RWPE2 (cell line): ENCODE measurements at regions not wholly inside any gene's neighbourhood (a gene's known extent, or its start where the extent isn't known, plus 50 kb on each side); places are given as distances from the start of the nearest gene placed in this dataset.
"Not testable (repeated sequence)": the region's sequence is repeated elsewhere in the genome, so short reads cannot be mapped to it uniquely, and the experiment has no call there.

Source experiments
- ATAC-seq: fragments of 200-7000 bp; cut with Tn5 transposase; 3 replicates; pipeline ENCODE4 v1.9.1; 2021; ENCODE audit warnings: low read depth
- DNase-seq: peaks from one replicate; pipeline ENCODE4 v3.0.0-alpha.2; 2020; ENCODE audit warnings: low spot score
- H3K27ac ChIP-seq: fragments of 450-650 bp; 2 replicates; pipeline ENCODE4 v1.5.1; 2017; ENCODE audit warnings: mild to moderate bottlenecking; ENCODE audit not compliant: poor library complexity, severe bottlenecking
- H3K27me3 ChIP-seq: fragments of 250-450 bp; sonication (Bioruptor Pico); 2 replicates; pipeline ENCODE4 v1.5.1; 2021; ENCODE audit warnings: mild to moderate bottlenecking, moderate library complexity; ENCODE audit not compliant: insufficient read depth, poor library complexity, severe bottlenecking
- H3K36me3 ChIP-seq: fragments of 250-450 bp; sonication (Bioruptor Pico); 2 replicates; pipeline ENCODE4 v1.5.1; 2020; ENCODE audit warnings: low read depth, mild to moderate bottlenecking, moderate library complexity
- H3K4me1 ChIP-seq: fragments of 250-450 bp; sonication (Bioruptor Pico); 2 replicates; pipeline ENCODE4 v1.5.1; 2021; ENCODE audit warnings: mild to moderate bottlenecking, moderate library complexity; ENCODE audit not compliant: insufficient read depth, poor library complexity, severe bottlenecking
- H3K4me3 ChIP-seq: fragments of 250-450 bp; sonication (Bioruptor Pico); 2 replicates; pipeline ENCODE4 v1.5.1; 2021; ENCODE audit warnings: mild to moderate bottlenecking, moderate library complexity; ENCODE audit not compliant: severe bottlenecking
- H3K9me3 ChIP-seq: fragments of 250-450 bp; sonication (Bioruptor Pico); 2 replicates; pipeline ENCODE4 v1.5.1; 2021; ENCODE audit warnings: mild to moderate bottlenecking, moderate library complexity; ENCODE audit not compliant: severe bottlenecking
- TF ChIP-seq, protein P1 (sequence below): fragments of 450-650 bp; IDR thresholded peaks from one replicate; pipeline ENCODE4 v1.5.1; 2017; ENCODE audit warnings: mild to moderate bottlenecking, moderate library complexity; ENCODE audit not compliant: poor library complexity, severe bottlenecking

DNA sequence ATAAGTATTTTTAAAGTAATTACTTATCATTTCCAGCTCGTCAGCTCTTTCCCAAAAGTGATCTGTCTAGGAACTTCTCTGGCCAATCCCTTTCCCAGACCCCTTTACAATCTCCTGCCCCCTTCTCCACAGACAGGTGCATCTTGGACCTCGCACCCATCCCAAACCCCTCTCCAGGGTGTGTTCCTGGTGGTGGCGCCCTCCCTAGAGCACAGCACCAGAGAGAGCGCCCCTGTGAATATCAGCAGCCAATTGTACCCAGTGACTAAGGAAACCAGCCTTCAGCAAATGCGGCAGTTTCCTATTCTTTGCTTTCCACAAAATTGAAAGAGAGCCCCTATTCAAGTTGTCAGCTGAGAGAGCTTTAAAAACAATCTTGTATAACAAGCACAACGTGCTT, 157.7 kb downstream of the RNASET2 start:
- Histone ChIP-seq H3K36me3 (no peaks in the 10 kb centered on the region), H3K27me3 (no peaks in the 10 kb centered on the region), H3K4me3 (no peak overlapping the region), H3K27ac (no peak overlapping the region), H3K4me1 (no peaks in the 10 kb centered on the region), H3K9me3 (no peaks in the 10 kb centered on the region)
- TF ChIP-seq, protein P1, sequence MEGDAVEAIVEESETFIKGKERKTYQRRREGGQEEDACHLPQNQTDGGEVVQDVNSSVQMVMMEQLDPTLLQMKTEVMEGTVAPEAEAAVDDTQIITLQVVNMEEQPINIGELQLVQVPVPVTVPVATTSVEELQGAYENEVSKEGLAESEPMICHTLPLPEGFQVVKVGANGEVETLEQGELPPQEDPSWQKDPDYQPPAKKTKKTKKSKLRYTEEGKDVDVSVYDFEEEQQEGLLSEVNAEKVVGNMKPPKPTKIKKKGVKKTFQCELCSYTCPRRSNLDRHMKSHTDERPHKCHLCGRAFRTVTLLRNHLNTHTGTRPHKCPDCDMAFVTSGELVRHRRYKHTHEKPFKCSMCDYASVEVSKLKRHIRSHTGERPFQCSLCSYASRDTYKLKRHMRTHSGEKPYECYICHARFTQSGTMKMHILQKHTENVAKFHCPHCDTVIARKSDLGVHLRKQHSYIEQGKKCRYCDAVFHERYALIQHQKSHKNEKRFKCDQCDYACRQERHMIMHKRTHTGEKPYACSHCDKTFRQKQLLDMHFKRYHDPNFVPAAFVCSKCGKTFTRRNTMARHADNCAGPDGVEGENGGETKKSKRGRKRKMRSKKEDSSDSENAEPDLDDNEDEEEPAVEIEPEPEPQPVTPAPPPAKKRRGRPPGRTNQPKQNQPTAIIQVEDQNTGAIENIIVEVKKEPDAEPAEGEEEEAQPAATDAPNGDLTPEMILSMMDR: no peak
- DNase-seq (no peak), ATAC-seq (no peak)

DNA sequence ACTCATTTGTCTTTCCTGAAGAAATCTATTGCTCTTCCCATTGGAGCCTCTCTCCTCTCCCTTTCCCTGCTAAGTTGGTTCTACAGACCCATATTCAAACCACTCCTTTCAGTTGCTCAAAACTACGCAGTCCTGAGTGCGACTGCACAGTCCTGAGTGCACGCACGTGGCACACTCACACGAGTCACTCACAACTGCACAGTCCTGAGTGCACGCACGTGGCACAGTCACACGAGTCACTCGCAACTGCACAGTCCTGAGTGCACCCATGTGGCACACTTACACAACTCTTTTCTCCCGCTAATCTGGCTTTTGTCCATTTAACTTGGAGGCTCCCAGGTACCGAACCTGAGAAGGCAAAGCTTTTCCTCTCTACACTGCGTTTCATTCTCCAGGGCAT, 159.7 kb downstream of the RNASET2 start:
- Histone ChIP-seq H3K27ac (no peak overlapping the region), H3K4me1 (no peaks in the 10 kb centered on the region), H3K4me3 (no peak overlapping the region), H3K36me3 (no peaks in the 10 kb centered on the region), H3K9me3 (no peaks in the 10 kb centered on the region), H3K27me3 (no peaks in the 10 kb centered on the region)
- ATAC-seq: no peak
- TF ChIP-seq, protein P1: no peak
- DNase-seq: no peak

DNA sequence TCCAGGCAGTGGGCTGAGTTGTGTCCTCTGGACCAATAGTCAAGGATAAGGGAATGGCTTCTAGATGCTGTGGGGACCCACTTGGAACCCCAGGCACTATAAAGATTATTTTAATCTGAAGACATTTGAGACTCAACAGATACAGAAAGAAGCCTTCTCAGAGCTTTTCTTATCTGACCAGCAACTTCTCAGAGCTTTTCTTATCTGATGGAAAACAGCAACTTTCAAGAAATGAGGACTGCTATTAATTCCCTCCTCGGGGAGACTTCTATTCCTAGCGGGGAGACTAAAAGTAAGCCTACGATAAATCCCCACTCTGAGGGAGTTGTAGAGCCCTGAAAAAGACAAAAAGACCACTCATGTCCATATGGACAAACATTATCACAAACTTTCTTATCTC, 160.5 kb downstream of the RNASET2 start:
- Histone ChIP-seq H3K4me1 (no peaks in the 10 kb centered on the region), H3K36me3 (no peaks in the 10 kb centered on the region), H3K27me3 (no peaks in the 10 kb centered on the region), H3K4me3 (no peak overlapping the region), H3K27ac (no peak overlapping the region), H3K9me3 (no peaks in the 10 kb centered on the region)
- no peak for ATAC-seq
- DNase-seq: no peak
- TF ChIP-seq, protein P1: no peak

DNA sequence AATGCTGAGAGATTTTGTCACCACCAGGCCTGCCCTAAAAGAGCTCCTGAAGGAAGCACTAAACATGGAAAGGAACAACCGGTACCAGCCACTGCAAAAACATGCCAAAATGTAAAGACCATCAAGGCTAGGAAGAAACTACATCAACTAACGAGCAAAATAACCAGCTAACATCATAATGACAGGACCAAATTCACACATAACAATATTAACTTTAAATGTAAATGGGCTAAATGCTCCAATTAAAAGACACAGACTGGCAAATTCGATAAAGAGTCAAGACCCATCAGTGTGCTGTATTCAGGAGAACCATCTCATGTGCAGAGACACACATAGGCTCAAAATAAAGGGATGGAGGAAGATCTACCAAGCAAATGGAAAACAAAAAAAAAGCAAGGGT, 163.8 kb upstream of the RPS6KA2 start:
- not testable (repeated sequence) for H3K9me3 ChIP-seq, H3K27ac ChIP-seq, H3K36me3 ChIP-seq, DNase-seq, H3K27me3 ChIP-seq, H3K4me1 ChIP-seq, ATAC-seq, H3K4me3 ChIP-seq

DNA sequence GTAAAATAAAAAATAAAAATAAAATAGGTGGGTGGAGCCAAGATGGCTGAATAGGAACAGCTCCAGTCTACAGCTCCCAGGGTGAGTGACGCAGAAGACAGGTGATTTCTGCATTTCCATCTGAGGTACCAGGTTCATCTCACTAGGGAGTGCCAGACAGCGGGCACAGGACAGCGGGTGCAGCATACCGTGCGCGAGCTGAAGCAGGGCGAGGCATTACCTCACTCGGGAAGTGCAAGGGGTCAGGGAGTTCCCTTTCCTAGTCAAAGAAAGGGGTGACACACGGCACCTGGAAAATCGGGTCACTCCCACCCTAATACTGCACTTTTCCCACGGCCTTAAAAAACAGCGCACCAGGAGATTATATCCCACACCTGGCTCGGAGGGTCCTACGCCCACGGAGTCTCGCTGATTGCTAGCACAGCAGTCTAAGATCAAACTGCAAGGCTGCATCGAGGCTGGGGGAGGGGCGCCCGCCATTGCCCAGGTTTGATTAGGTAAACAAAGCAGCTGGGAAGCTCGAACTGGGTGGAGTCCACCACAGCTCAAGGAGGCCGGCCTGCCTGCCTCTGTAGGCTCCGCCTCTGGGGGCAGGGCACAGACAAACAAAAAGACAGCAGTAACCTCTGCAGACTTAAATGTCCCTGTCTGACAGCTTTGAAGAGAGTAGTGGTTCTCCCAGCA, 161.9 kb upstream of the RPS6KA2 start:
- ATAC-seq, DNase-seq: not testable (repeated sequence)

DNA sequence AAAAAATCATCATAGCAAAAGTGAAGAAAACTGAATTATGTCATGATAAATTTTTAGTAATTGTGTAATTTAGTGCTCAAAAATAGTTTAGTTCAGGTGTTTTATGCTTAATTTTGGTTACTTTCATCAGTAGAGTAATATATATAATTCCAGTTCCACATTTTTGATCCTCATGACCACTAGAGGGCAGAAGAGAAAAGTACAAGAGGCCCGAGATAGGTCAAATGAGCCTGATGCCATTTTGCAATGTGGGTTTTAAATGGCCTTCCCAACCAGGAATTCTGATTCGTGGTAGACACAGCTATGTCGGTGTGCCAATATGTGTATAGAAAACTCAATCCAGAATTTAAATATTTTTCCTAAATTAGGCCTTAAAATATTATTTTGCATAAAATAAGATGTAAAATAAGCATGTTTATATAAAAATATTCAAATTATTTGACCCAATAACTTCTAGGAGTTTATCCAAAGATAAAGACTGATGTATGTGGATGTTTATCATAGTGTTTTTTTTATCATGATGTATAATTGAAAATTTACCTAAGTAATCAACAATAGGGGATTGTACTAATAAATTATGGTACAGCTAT, 159.7 kb upstream of the RPS6KA2 start:
- Histone ChIP-seq H3K27me3 (no peaks in the 10 kb centered on the region), H3K9me3 (no peaks in the 10 kb centered on the region), H3K4me3 (no peak overlapping the region), H3K27ac (no peak overlapping the region), H3K36me3 (no peaks in the 10 kb centered on the region), H3K4me1 (no peaks in the 10 kb centered on the region)
- DNase-seq (no peak), ATAC-seq (peak; percentile 76)
- TF ChIP-seq, protein P1: peak; percentile 89

More for the DNA sequence above, 161.9 kb upstream of the RPS6KA2 start:
- not testable (repeated sequence) for H3K27me3 ChIP-seq, H3K4me1 ChIP-seq, H3K27ac ChIP-seq, H3K36me3 ChIP-seq, H3K4me3 ChIP-seq, H3K9me3 ChIP-seq
